ENCODE measurements at regions not wholly inside any gene's neighbourhood (a gene's known extent, or its start where the extent isn't known, plus 50 kb on each side); places are given as distances from the start of the nearest gene placed in this dataset.

- in situ Hi-C loops (cut with HindIII; ENCODE audit: low pct_ligation_motif_present, low sequenced_read_pairs): no loop called here
- DNase-seq: no peak
- Histone ChIP-seq H3K4me3 (ENCODE audit: low read depth, low read length) (no peak overlapping the region), H3K36me3 (replicated peaks) (no peaks in the 10 kb centered on the region), H3K27me3 (replicated peaks) (no peaks in the 10 kb centered on the region), H3K27ac (no peak overlapping the region)
- TF ChIP-seq CTCF (IDR thresholded peaks at IDR 0.05; ENCODE audit: low read depth, low read length, missing control alignments): no peak
These were observed 63.2 kb upstream of the DEUP1 start for GRCh38 chr11:93267383-93267782.

- Histone ChIP-seq H3K27me3 (replicated peaks) (no peaks in the 10 kb centered on the region), H3K4me3 (ENCODE audit: low read depth, low read length) (no peak overlapping the region), H3K36me3 (replicated peaks) (no peaks in the 10 kb centered on the region), H3K27ac (no peak overlapping the region)
- no peak for DNase-seq
- in situ Hi-C loops (cut with HindIII; ENCODE audit: low pct_ligation_motif_present, low sequenced_read_pairs): no loop called here
- no peak for TF ChIP-seq CTCF (IDR thresholded peaks at IDR 0.05; ENCODE audit: low read depth, low read length, missing control alignments)
These were observed 62.1 kb upstream of the DEUP1 start for GRCh38 chr11:93268287-93269040.

- H3K27ac ChIP-seq: no peak overlapping the region
- no peak for DNase-seq
- no peak for TF ChIP-seq CTCF (IDR thresholded peaks at IDR 0.05; ENCODE audit: low read depth, low read length, missing control alignments)
- in situ Hi-C loops (cut with HindIII; ENCODE audit: low pct_ligation_motif_present, low sequenced_read_pairs): no loop called here
- H3K27me3 ChIP-seq (replicated peaks): no peaks in the 10 kb centered on the region
- no peaks in the 10 kb centered on the region for H3K36me3 ChIP-seq (replicated peaks)
- no peak overlapping the region for H3K4me3 ChIP-seq (ENCODE audit: low read depth, low read length)
These were observed 58.9 kb upstream of the DEUP1 start for GRCh38 chr11:93271596-93271995.

- DNase-seq: no peak
- Histone ChIP-seq H3K36me3 (replicated peaks) (no peaks in the 10 kb centered on the region), H3K27me3 (replicated peaks) (no peaks in the 10 kb centered on the region), H3K4me3 (ENCODE audit: low read depth, low read length) (no peak overlapping the region), H3K27ac (no peak overlapping the region)
- no peak for TF ChIP-seq CTCF (IDR thresholded peaks at IDR 0.05; ENCODE audit: low read depth, low read length, missing control alignments)
- in situ Hi-C loops (cut with HindIII; ENCODE audit: low pct_ligation_motif_present, low sequenced_read_pairs): no loop called here
These were observed 55.7 kb upstream of the DEUP1 start for GRCh38 chr11:93274851-93275250.

GRCh38 chr11:93278976-93279375 lies 51.6 kb upstream of the DEUP1 start:
- in situ Hi-C loops (cut with HindIII; ENCODE audit: low pct_ligation_motif_present, low sequenced_read_pairs): no loop called here
- no peak overlapping the region for H3K4me3 ChIP-seq (ENCODE audit: low read depth, low read length)
- no peaks in the 10 kb centered on the region for H3K27me3 ChIP-seq (replicated peaks)
- H3K27ac ChIP-seq: no peak overlapping the region
- no peaks in the 10 kb centered on the region for H3K36me3 ChIP-seq (replicated peaks)
- no peak for DNase-seq
- TF ChIP-seq CTCF (IDR thresholded peaks at IDR 0.05; ENCODE audit: low read depth, low read length, missing control alignments): no peak

GRCh38 chr11:93279851-93280347 lies 50.6 kb upstream of the DEUP1 start:
- no peaks in the 10 kb centered on the region for H3K27me3 ChIP-seq (replicated peaks)
- TF ChIP-seq CTCF (IDR thresholded peaks at IDR 0.05; ENCODE audit: low read depth, low read length, missing control alignments): no peak
- no peak for DNase-seq
- no peak overlapping the region for H3K4me3 ChIP-seq (ENCODE audit: low read depth, low read length)
- in situ Hi-C loops (cut with HindIII; ENCODE audit: low pct_ligation_motif_present, low sequenced_read_pairs): no loop called here
- no peak overlapping the region for H3K27ac ChIP-seq
- H3K36me3 ChIP-seq (replicated peaks): no peaks in the 10 kb centered on the region
